HT-29 (cell line): ENCODE measurements at regions not wholly inside any gene's neighbourhood (a gene's known extent, or its start where the extent isn't known, plus 50 kb on each side); places are given as distances from the start of the nearest gene placed in this dataset.
"Not testable (repeated sequence)": the region's sequence is repeated elsewhere in the genome, so short reads cannot be mapped to it uniquely, and the experiment has no call there.

Experiments
- DNase-seq: peaks from one replicate; pipeline ENCODE4 v3.0.0-alpha.2; 2015; ENCODE audit warnings: low spot score

DNA sequence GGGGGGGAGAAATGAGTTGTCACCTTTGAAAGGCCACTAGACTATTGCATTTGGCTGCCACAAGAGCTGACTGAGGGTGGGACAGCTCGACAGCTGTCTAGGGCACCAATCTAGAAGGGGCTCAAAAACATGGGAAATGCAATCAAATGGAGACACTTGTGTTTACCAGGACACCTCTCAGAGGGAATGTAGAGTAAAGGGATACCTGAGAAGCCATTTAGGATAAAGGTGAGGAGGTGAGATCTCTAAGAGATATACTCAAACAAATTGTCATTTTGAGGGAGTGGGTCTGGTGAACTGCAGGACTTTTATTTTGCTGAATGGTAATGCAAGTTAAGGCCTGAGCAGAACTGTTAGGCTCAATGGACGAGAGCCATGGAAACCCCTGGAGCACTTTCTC lies 159.8 kb downstream of the DDX1 start:
- no peak for DNase-seq

DNA sequence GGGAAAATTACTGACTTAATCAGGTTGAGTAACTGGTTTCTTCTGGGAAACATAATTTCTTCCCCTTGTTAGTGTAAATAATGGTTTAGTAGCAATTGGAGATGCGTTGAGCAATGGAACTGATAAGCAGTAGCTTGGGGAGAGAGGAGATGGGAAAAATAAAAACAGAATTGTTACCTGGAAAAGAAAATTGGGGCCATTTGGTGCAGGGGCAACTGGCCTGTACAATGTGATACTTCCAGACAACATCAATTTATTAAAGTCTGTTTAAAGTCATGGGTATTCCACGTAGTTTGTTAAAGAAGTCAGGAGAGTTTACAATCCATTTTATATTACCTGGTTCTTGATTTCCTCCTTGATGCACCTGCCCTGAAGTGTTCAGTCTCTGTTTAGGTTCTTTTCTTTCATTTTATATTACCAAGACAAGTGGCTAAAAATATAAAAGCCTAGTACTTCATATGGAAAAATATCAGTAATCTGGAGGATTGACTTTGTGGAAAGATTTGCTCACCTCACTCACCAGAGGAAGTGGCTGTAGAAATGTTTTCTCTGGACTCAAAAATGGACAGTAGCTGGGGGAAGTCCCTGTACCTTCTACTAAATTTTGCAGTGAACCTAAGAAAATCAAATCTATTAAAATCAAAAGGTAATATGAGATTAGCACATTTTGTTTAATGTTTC lies 161.0 kb downstream of the DDX1 start:
- DNase-seq: no peak

DNA sequence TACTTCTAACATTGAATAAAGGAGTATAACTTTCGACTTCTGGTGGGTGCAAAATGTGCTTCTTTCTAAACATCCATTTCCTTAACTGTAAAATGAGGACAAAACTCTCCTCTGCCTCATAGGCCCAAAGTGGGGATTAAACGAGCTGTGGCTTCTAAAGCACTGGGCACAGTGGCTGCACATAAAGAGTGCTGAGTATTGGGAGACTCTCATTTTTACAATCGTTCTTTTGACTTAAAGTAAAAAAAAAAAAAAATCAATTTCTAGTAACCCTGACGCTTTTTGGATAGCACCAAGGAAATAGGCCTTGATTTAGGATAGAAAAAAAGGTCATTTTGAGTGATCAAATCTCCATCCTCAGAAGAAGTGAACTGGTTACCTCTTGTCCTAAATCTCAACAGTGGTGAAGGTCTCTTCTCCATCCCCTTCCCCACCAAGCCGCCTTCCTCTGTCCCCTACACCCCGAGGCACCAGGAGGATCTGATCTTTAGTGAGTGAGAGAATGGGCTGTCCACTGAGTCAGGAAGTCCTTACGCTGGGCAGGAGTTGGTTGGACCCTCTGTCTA lies 161.6 kb downstream of the DDX1 start:
- no peak for DNase-seq

- no peak for DNase-seq
These were observed 162.4 kb downstream of the DDX1 start for GRCh38 chr2:15753811-15754702.

DNA sequence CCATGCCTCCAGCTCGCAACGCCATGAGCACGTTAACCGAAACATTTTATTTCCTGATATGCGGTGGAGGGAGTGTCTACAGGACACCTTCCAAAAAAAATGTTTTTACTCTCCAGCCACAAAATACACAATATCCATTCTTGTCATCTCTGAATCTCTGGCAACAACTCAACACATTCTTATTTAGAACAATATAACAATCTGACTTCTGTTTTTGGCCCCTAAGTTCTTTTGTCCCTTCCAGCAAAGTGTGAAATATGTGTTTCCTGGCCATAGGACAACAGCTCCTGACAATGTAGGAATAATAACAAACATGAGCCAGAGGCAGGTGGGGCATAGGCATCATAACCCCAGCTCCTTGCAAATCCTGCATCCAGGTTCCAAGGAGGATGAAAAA lies 163.0 kb downstream of the DDX1 start:
- DNase-seq: no peak

GRCh38 chr2:15755528-15755927 lies 163.9 kb downstream of the DDX1 start:
- DNase-seq: no peak

- DNase-seq: no peak
These were observed 164.4 kb downstream of the DDX1 start for GRCh38 chr2:15756011-15756550.

DNA sequence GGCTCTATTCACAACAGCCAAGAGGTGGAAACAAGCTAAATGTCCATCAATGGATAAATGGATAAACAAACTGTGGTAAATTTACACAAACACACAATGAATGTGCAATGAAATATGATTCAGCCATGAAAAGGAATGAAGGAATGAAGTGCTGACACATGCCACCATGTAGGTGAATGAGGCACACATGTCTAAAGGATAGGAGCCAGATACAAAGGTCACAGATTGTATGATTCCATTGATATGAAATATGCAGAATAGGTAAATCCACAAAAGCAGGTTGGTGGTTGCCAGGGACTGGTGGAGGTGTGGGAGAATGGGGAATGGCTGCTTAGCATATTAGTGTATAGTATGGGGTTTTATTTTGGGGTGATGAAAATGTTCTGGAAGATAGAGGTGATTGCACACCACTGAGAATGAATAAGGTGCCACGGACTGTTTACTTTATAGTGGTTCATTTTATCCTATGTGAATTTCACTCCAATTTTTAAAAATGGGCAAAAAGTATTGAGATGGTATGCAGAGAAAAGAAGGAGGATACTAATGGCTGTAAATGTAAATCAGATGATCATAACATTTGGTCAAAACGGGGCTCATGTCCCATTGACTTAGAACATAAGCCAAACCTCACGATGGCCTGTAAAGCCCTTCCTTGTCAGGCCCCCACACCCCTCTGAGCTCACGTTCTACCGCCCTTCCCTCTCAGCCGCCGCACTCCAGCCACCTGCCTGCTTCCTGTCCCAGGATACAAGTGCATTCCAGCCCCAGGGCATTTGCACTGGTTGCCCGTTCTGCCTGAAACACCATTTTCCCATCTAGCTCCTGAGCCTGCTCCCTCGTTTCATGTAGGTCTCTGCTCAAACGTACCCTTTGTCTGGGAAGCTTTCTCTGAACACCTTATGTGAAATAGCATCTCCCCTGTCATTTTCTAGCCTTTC lies 165.5 kb downstream of the DDX1 start:
- no peak for DNase-seq

DNA sequence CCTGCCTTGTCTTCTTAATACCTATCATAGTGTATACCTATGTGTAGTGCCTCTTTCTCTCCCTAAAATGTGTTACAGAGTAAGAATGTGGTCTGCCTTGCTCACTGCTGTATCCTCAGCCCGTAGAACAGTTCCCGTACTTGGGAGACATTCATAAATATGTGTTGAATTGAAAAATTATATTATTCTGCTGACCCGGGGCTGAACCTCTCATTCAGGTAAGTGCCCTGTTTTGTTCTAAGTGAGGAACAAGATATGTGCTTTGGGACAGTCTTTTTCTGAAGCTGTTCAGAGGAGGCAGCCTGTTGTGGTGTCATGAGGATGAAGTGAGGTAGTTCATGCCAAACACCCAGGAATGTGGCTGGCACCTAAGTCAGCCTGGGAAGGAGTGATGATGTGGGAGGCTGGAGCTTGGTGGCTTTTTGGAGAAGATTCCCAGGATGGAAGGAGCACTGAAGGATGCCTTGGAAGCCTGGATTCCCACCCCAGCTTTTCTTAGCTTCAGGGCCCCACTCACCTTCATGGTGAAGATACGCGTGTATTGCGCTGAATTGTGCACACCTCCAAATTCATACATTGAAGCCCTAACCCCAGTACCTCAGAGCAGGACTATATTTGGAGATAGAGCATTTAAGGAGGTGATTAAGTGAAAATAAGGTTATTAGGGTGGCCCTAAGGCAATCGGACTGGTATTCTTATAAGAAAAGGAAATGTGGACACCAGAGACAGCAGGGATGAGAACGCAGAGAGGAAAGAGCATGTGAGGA lies 166.3 kb downstream of the DDX1 start:
- no peak for DNase-seq

- no peak for DNase-seq
These were observed 167.2 kb downstream of the DDX1 start for GRCh38 chr2:15758848-15759247.

DNA sequence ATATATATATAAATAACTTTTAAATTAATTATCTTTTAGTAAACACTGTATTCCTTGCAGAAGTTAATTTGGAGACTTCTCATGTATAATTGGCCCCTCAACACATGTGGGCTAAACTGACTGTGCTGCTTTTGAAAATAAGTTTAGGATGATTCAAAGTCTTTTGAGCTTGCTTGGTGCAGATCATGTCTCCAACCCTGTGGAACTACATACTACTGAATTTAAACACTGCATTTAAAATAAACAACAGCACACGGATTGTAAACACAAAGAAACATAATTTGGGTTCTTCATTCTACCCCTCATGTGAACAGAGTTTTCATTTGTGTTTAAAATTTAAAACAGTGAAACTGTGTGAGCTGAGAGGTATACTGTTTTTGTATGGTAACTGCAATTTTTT lies 167.7 kb downstream of the DDX1 start:
- no peak for DNase-seq

GRCh38 chr2:15759791-15760190 lies 168.1 kb downstream of the DDX1 start:
- not testable (repeated sequence) for DNase-seq

- DNase-seq: no peak
These were observed 168.7 kb downstream of the DDX1 start for GRCh38 chr2:15760232-15760910.

- no peak for DNase-seq
These were observed 169.4 kb downstream of the DDX1 start for GRCh38 chr2:15761056-15761455.

DNA sequence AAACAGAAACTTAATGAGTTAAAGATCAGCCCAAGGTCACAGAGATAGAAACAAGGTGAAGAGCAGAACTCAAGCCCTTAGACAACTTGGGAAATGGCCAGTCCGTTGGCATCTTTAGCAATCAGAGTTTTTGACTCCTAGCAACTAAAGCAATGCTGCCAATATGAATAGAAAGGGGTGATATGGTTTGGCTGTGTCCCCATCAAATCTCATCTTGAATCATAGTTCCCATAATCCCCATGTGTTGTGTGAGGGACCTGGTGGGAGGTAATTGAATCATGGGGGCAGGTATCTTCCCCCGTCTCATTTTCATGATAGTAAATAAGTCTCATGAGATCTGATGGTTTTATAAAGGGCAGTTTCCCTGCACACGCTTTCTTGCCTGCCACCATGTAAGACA lies 170.2 kb downstream of the DDX1 start:
- no peak for DNase-seq

DNA sequence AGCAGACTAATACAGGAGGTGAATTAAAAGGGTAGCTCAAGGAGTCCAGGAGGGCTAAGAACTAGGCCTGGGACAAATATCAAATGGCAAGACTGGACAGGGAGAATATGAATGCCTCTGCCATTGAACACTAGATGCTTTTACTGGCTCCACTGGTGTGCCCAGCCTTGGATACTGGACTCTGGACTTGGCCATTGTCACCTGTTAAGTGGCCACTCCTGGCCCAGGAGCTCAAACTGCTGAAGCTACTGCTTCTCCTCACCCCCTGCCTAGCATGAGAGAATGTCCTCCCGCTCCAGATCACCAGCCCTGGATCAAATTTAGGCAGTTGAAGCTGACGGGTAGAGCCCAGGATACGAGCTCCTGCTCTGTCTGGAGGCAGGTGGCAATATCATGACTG lies 170.8 kb downstream of the DDX1 start:
- DNase-seq: no peak

- DNase-seq: no peak
These were observed 171.6 kb downstream of the DDX1 start for GRCh38 chr2:15763106-15763821.

GRCh38 chr2:15763822-15764682 lies 172.4 kb downstream of the DDX1 start:
- DNase-seq: no peak

DNA sequence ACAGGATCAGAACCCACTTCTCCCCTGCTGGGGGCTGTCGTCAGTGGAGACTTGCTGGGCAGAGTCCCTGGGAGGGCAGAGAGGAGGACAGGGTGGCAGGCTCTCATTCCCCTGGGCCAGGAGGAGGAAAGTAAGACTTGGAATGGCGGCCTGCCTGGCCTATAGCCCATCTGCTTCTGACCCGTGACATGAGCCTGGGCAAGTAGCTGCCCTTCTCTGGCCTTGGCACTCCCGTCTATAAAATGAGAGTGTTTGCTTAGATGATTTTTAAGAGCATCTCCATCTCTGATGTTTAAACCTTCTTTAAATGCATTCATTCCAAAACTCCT lies 173.0 kb downstream of the DDX1 start:
- DNase-seq: no peak
